K562 (cell line): ENCODE measurements at regions not wholly inside any gene's neighbourhood (a gene's known extent, or its start where the extent isn't known, plus 50 kb on each side); places are given as distances from the start of the nearest gene placed in this dataset.

ENCODE experiments used
- ATAC-seq: fragments of 200-7000 bp; cut with Tn5 transposase; 3 replicates; pipeline ENCODE4 v1.9.1; 2020; ENCODE audit warnings: moderate library complexity
- BruUV-seq: library from RNA; stranded (reverse); fragments of 400-500 nt; replicated peaks from 2 replicates; lab custom pipeline; 2021; lab: Mats Ljungman, UMichigan
- CTCF ChIA-PET: fragments of 300-600 bp; formaldehyde crosslinking; extraction: SDS; loops from one replicate; lab custom pipeline; 2021; ENCODE audit warnings: low intra/inter-chr PET ratio; lab: Yijun Ruan, JAX
- POLR2A ChIA-PET: fragments of 300-600, 350-650 bp; sonication (Branson Sonifier 250); formaldehyde crosslinking; extraction: SDS; loops from one replicate; lab custom pipeline; 2021; ENCODE audit warnings: antibody characterized with exemption, inconsistent platforms; lab: Yijun Ruan, JAX
- DNase-seq, 4 experiments: peaks; one replicate each; pipeline versions ENCODE4 v3.0.0 to v3.0.0-alpha.2; 2011 to 2018; ENCODE audit warnings: low spot score in 3 of 4, mixed read lengths in 3 of 4; ENCODE audit errors: extremely low read depth in 1 of 4
- FAIRE-seq: peaks from 2 replicates; lab custom pipeline; 2011; peaks lifted over from hg19 to GRCh38; lab: Jason Lieb, UNC
- H2AFZ ChIP-seq: 2 replicates; pipeline ENCODE4 v1.6.0; 2011; ENCODE audit warnings: low read depth, low read length, control low read depth, inconsistent platforms
- H3K27ac ChIP-seq: fragments of 200-600 bp; 3 replicates; pipeline ENCODE4 v1.8.0; 2011; ENCODE audit warnings: low read depth, mild to moderate bottlenecking, control low read depth, inconsistent platforms, low read length, moderate library complexity, mixed read lengths; ENCODE audit errors: extremely low read depth
- H3K27me3 ChIP-seq, 2 experiments: fragments of 300-600 bp in 1 of 2; 2 replicates in 1 of 2; 3 replicates in 1 of 2; pipeline versions ENCODE4 v1.6.0 to v1.8.0; 2011; ENCODE audit warnings: inconsistent platforms in 2 of 2, low read length in 2 of 2, mild to moderate bottlenecking in 1 of 2, mixed read lengths in 1 of 2, moderate library complexity in 1 of 2; ENCODE audit not compliant: control insufficient read depth in 2 of 2, insufficient read depth in 2 of 2
- H3K36me3 ChIP-seq: fragments of 300-600 bp; 3 replicates; pipeline ENCODE4 v1.8.0; 2011; ENCODE audit warnings: mild to moderate bottlenecking, low read length, inconsistent platforms; ENCODE audit not compliant: control insufficient read depth, insufficient read depth
- H3K4me1 ChIP-seq, 2 experiments: fragments of 200-600 bp in 1 of 2; replicated peaks in 1 of 2; 2 replicates in 1 of 2; 3 replicates in 1 of 2; pipeline versions ENCODE4 v1.5.1 to v1.8.0; 2011; ENCODE audit warnings: inconsistent platforms in 2 of 2, low read length in 2 of 2, mild to moderate bottlenecking in 1 of 2, mixed read lengths in 1 of 2, moderate library complexity in 1 of 2; ENCODE audit not compliant: control insufficient read depth in 2 of 2, insufficient read depth in 2 of 2
- H3K4me2 ChIP-seq: 2 replicates; pipeline ENCODE4 v1.6.1; 2011; ENCODE audit warnings: low read length, control low read depth, inconsistent platforms, mixed read lengths; ENCODE audit not compliant: insufficient read depth
- H3K4me3 ChIP-seq: fragments of 200-600 bp; sonication (generic), shearing (Covaris generic); 2 replicates; pipeline ENCODE4 v1.5.1; 2016; ENCODE audit warnings: control low read depth, inconsistent platforms
- H3K79me2 ChIP-seq: fragments of 200-600 bp; 3 replicates; pipeline ENCODE4 v1.8.0; 2011; ENCODE audit warnings: low read length, inconsistent platforms; ENCODE audit not compliant: control insufficient read depth, insufficient read depth
- H3K9ac ChIP-seq, 2 experiments: 2 replicates each; pipeline versions ENCODE4 v1.6.0 to v1.6.1; 2011; ENCODE audit warnings: low read depth in 2 of 2, low read length in 2 of 2, control low read depth in 1 of 2, inconsistent platforms in 1 of 2, mild to moderate bottlenecking in 1 of 2, mixed read lengths in 1 of 2; ENCODE audit not compliant: insufficient read depth in 1 of 2
- H3K9me1 ChIP-seq: one replicate; pipeline ENCODE4 v1.6.0; 2011; ENCODE audit warnings: inconsistent platforms, mild to moderate bottlenecking, low read length, moderate library complexity; ENCODE audit not compliant: control insufficient read depth, insufficient read depth
- H3K9me3 ChIP-seq: replicated peaks from 2 replicates; pipeline ENCODE4 v1.5.1; 2011; ENCODE audit warnings: low read depth, low read length, inconsistent platforms; ENCODE audit not compliant: control insufficient read depth, insufficient read depth
- H4K20me1 ChIP-seq: replicated peaks from 2 replicates; pipeline ENCODE4 v1.6.1; 2011; ENCODE audit warnings: low read length, inconsistent platforms, mixed read lengths; ENCODE audit not compliant: control insufficient read depth, insufficient read depth
- HINFP ChIP-seq: fragments of 450-650 bp; conservative IDR thresholded peaks from 2 replicates; pipeline ENCODE4 v1.6.1; 2016; ENCODE audit warnings: missing genetic modification characterization, low read depth, mild to moderate bottlenecking, control low read depth, missing compliant biosample characterization
- MGA ChIP-seq: fragments of 450-650 bp; IDR thresholded peaks from 2 replicates; pipeline ENCODE4 v1.6.1; 2016; ENCODE audit warnings: mild to moderate bottlenecking, moderate library complexity
- NR1H2 ChIP-seq: sonication (generic); formaldehyde crosslinking; IDR thresholded peaks from 2 replicates; pipeline ENCODE4 v1.4.0; 2020; ENCODE audit warnings: mild to moderate bottlenecking, missing genetic modification reagents
- SIN3B ChIP-seq: fragments of 450-650 bp; IDR thresholded peaks from 2 replicates; pipeline ENCODE4 v1.6.1; 2017; ENCODE audit warnings: low read depth, mild to moderate bottlenecking, moderate library complexity
- SLC30A9 ChIP-seq: fragments of 250-450 bp; sonication (Bioruptor Pico); IDR thresholded peaks from 2 replicates; pipeline ENCODE4 v1.8.0; 2022; ENCODE audit warnings: mild to moderate bottlenecking, moderate library complexity
- YBX1 ChIP-seq: fragments of 450-650 bp; IDR thresholded peaks from 2 replicates; pipeline ENCODE4 v1.7.1; 2016; ENCODE audit warnings: mild to moderate bottlenecking
- ZNF121 ChIP-seq: sonication (generic); formaldehyde crosslinking; conservative IDR thresholded peaks from 2 replicates; pipeline ENCODE4 v1.8.0; 2022; ENCODE audit warnings: missing genetic modification reagents
- WGBS: fragments of 100-300 bp; shearing (Covaris generic); methylation state at CpG from one replicate; pipeline ENCODE4 v1.1.6; 2016; ENCODE audit warnings: low coverage, mixed read lengths; ENCODE audit not compliant: insufficient coverage; ENCODE audit errors: missing lambda C conversion rate; 5-methylcytosine and 5-hydroxymethylcytosine counted together
- in situ Hi-C: fragments of 300-500 bp; cut with MboI; formaldehyde crosslinking; loops from 4 replicates; pipeline ENCODE4 v1.15.0; 2018; ENCODE audit warnings: inconsistent platforms, mixed read lengths
- intact Hi-C: fragments of 100-400 bp; cut with micrococcal nuclease; formaldehyde crosslinking; loops from 2 replicates; pipeline ENCODE4 v1.14.2; 2022
- TF ChIP-seq, protein P1 (sequence below), 2 experiments: fragments of 450-650 bp in 1 of 2; sonication (generic) in 1 of 2; formaldehyde crosslinking in 1 of 2; IDR thresholded peaks in 1 of 2; conservative IDR thresholded peaks in 1 of 2; 2 replicates each; pipeline versions ENCODE4 v1.6.1 to v1.8.1; 2016 to 2023; ENCODE audit warnings: mild to moderate bottlenecking in 2 of 2, moderate library complexity in 2 of 2, inconsistent platforms in 1 of 2, missing genetic modification reagents in 1 of 2

GRCh38 chr12:11953523-11953922 is 117.2 kb upstream of the BCL2L14 start:
- no peaks in the 10 kb centered on the region for H3K4me1 ChIP-seq
- WGBS: 2% methylated on average over 6 of the region's 7 CpGs
- in situ Hi-C loops (no loop called here), intact Hi-C loops (no loop called here)
- BruUV-seq: no TSS peak
- no peaks in the 10 kb centered on the region for H3K36me3 ChIP-seq
- ChIA-PET CTCF (no interaction called here), POLR2A (no interaction called here)
- H3K9me3 ChIP-seq: no peaks in the 10 kb centered on the region
- DNase-seq: no peak
- ATAC-seq: no peak
- H3K79me2 ChIP-seq: no peaks in the 10 kb centered on the region
- H3K27ac ChIP-seq: no peak overlapping the region
- no peak overlapping the region for H3K4me3 ChIP-seq
- no peak overlapping the region for H3K9ac ChIP-seq
- no peak for FAIRE-seq
- H3K27me3 ChIP-seq: peaks cover 12 to 34% of the 10 kb centered on the region in 2 experiments; a peak in 3 of 5 replicates
- no peaks in the 10 kb centered on the region for H3K9me1 ChIP-seq
- H2AFZ ChIP-seq: no peak overlapping the region
- H3K4me2 ChIP-seq: no peak overlapping the region
- no peaks in the 10 kb centered on the region for H4K20me1 ChIP-seq
- TF ChIP-seq SLC30A9 (CRISPR knock-in tag) (no peak), NR1H2 (CRISPR knock-in tag) (no peak), YBX1 (no peak), HINFP (tag) (no peak), MGA (no peak), SIN3B (no peak), ZNF121 (CRISPR knock-in tag) (no peak)
- TF ChIP-seq, protein P1, sequence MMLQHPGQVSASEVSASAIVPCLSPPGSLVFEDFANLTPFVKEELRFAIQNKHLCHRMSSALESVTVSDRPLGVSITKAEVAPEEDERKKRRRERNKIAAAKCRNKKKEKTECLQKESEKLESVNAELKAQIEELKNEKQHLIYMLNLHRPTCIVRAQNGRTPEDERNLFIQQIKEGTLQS (IDR thresholded peaks at IDR 0.05): no peak
- TF ChIP-seq, protein P1 (CRISPR knock-in tag; conservative IDR thresholded peaks at IDR 0.05): no peak
